BE2C (cell line): ENCODE measurements at regions not wholly inside any gene's neighbourhood (a gene's known extent, or its start where the extent isn't known, plus 50 kb on each side); places are given as distances from the start of the nearest gene placed in this dataset.

Source experiments
- DNase-seq: peaks from one replicate; pipeline ENCODE4 v3.0.0-alpha.2; 2020
- H3K27me3 ChIP-seq: fragments of 250-450 bp; sonication (Bioruptor Pico); 2 replicates; pipeline ENCODE4 v1.5.1; 2020; ENCODE audit warnings: mild to moderate bottlenecking
- H3K36me3 ChIP-seq: fragments of 250-450 bp; sonication (Bioruptor Pico); 2 replicates; pipeline ENCODE4 v1.5.1; 2020; ENCODE audit warnings: mild to moderate bottlenecking
- H3K4me1 ChIP-seq: fragments of 250-450 bp; sonication (Bioruptor Pico); 2 replicates; pipeline ENCODE4 v1.5.1; 2020
- H3K4me3 ChIP-seq: 2 replicates; pipeline ENCODE4 v1.5.1; 2011; ENCODE audit warnings: low read depth, low read length
- H3K9me3 ChIP-seq: fragments of 250-450 bp; sonication (Bioruptor Pico); 2 replicates; pipeline ENCODE4 v1.5.1; 2020
- CTCF ChIP-seq: IDR thresholded peaks from 2 replicates; pipeline ENCODE4 v1.5.1; 2012; ENCODE audit warnings: mild to moderate bottlenecking, low read depth, low read length

- Histone ChIP-seq H3K9me3 (no peaks in the 10 kb centered on the region), H3K4me3 (no peak overlapping the region), H3K4me1 (no peaks in the 10 kb centered on the region), H3K36me3 (no peaks in the 10 kb centered on the region), H3K27me3 (no peaks in the 10 kb centered on the region)
- no peak for DNase-seq
- no peak for TF ChIP-seq CTCF
Measured at GRCh38 chr10:65675236-65675635, 1250.6 kb upstream of the LRRTM3 start.

GRCh38 chr10:65684896-65685295, 1240.9 kb upstream of the LRRTM3 start:
- Histone ChIP-seq H3K4me1 (no peaks in the 10 kb centered on the region), H3K9me3 (no peaks in the 10 kb centered on the region), H3K27me3 (no peaks in the 10 kb centered on the region), H3K4me3 (no peak overlapping the region), H3K36me3 (no peaks in the 10 kb centered on the region)
- DNase-seq: no peak
- no peak for TF ChIP-seq CTCF

GRCh38 chr10:65701168-65701776, 1224.6 kb upstream of the LRRTM3 start:
- Histone ChIP-seq H3K4me3 (no peak overlapping the region), H3K27me3 (no peaks in the 10 kb centered on the region), H3K36me3 (no peaks in the 10 kb centered on the region), H3K4me1 (no peaks in the 10 kb centered on the region), H3K9me3 (no peaks in the 10 kb centered on the region)
- TF ChIP-seq CTCF: no peak
- DNase-seq: no peak

GRCh38 chr10:65708057-65708456, 1217.8 kb upstream of the LRRTM3 start:
- Histone ChIP-seq H3K4me3 (no peak overlapping the region), H3K27me3 (no peaks in the 10 kb centered on the region), H3K9me3 (no peaks in the 10 kb centered on the region), H3K4me1 (no peaks in the 10 kb centered on the region), H3K36me3 (no peaks in the 10 kb centered on the region)
- no peak for TF ChIP-seq CTCF
- no peak for DNase-seq

- Histone ChIP-seq H3K4me1 (no peaks in the 10 kb centered on the region), H3K27me3 (no peaks in the 10 kb centered on the region), H3K4me3 (no peak overlapping the region), H3K9me3 (no peaks in the 10 kb centered on the region), H3K36me3 (no peaks in the 10 kb centered on the region)
- no peak for TF ChIP-seq CTCF
- no peak for DNase-seq
Measured at GRCh38 chr10:65710306-65710705, 1215.5 kb upstream of the LRRTM3 start.

- H3K4me3 ChIP-seq: no peak overlapping the region
- TF ChIP-seq CTCF: no peak
- H3K9me3 ChIP-seq: no peaks in the 10 kb centered on the region
- DNase-seq: no peak
- no peaks in the 10 kb centered on the region for H3K36me3 ChIP-seq
- H3K27me3 ChIP-seq: no peaks in the 10 kb centered on the region
- H3K4me1 ChIP-seq: no peaks in the 10 kb centered on the region
Measured at GRCh38 chr10:65719790-65720189, 1206.0 kb upstream of the LRRTM3 start.
